ENCODE measurements at regions not wholly inside any gene's neighbourhood (a gene's known extent, or its start where the extent isn't known, plus 50 kb on each side); places are given as distances from the start of the nearest gene placed in this dataset.

GRCh38 chr6:132893772-132894490 lies 79.6 kb downstream of the RPS12 start:
- TF ChIP-seq, protein P1, sequence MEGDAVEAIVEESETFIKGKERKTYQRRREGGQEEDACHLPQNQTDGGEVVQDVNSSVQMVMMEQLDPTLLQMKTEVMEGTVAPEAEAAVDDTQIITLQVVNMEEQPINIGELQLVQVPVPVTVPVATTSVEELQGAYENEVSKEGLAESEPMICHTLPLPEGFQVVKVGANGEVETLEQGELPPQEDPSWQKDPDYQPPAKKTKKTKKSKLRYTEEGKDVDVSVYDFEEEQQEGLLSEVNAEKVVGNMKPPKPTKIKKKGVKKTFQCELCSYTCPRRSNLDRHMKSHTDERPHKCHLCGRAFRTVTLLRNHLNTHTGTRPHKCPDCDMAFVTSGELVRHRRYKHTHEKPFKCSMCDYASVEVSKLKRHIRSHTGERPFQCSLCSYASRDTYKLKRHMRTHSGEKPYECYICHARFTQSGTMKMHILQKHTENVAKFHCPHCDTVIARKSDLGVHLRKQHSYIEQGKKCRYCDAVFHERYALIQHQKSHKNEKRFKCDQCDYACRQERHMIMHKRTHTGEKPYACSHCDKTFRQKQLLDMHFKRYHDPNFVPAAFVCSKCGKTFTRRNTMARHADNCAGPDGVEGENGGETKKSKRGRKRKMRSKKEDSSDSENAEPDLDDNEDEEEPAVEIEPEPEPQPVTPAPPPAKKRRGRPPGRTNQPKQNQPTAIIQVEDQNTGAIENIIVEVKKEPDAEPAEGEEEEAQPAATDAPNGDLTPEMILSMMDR (IDR thresholded peaks at IDR 0.05; ENCODE audit: borderline replicate concordance, insufficient read depth, low read depth, low read length), result no peak
- H3K4me3 ChIP-seq (ENCODE audit: low read depth, low read length), result no peak overlapping the region

- TF ChIP-seq, protein P1 (IDR thresholded peaks at IDR 0.05; ENCODE audit: borderline replicate concordance, insufficient read depth, low read depth, low read length), result no peak
- H3K4me3 ChIP-seq (ENCODE audit: low read depth, low read length), result no peak overlapping the region
Measured at GRCh38 chr6:132898376-132898775, 84.0 kb downstream of the RPS12 start.

DNA sequence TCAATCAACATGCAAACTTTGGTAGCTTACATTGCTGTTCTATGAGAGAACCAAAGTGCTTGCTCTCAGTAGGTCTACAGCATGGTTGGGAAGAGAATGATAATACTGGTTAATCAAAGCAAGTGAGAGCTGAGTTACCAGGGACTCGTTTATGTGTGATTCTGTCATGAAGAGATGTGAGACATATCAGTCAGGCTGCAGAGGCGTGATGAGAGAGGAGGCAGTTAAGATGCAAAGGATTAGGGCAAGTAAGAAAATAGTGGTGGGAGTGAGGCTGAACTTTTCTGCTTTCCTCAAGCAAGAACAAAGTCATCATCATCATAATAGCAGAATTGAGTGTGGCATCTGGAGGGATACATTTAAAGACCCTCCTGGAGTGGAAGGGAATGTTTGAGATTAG lies 86.5 kb downstream of the RPS12 start:
- no peak overlapping the region for H3K4me3 ChIP-seq (ENCODE audit: low read depth, low read length)
- TF ChIP-seq, protein P1 (IDR thresholded peaks at IDR 0.05; ENCODE audit: borderline replicate concordance, insufficient read depth, low read depth, low read length), result no peak

DNA sequence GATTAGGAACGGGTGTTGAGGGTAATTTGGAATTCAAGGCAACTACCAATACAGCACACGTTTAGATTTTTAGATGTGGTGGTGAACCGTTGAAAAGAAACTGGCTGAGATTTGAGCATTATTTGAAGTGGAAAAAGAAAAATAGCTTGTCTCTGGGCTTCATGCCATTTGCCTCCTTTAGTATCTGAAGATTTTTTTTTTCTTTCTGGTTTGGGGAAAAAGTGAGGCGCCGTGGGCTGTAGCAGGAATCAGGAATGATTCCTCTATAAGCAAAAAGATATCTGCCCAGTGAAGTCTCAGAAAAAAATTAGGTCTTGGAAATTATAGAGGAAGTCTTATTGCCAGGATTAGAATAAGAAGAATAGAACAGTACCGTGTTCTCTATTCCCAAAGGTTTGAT lies 88.5 kb downstream of the RPS12 start:
- TF ChIP-seq, protein P1 (IDR thresholded peaks at IDR 0.05; ENCODE audit: borderline replicate concordance, insufficient read depth, low read depth, low read length), result no peak
- H3K4me3 ChIP-seq (ENCODE audit: low read depth, low read length), result no peak overlapping the region

- H3K4me3 ChIP-seq (ENCODE audit: low read depth, low read length), result no peak overlapping the region
- TF ChIP-seq, protein P1 (IDR thresholded peaks at IDR 0.05; ENCODE audit: borderline replicate concordance, insufficient read depth, low read depth, low read length), result no peak
Measured at GRCh38 chr6:132907231-132907630, 92.9 kb downstream of the RPS12 start.

- TF ChIP-seq, protein P1 (IDR thresholded peaks at IDR 0.05; ENCODE audit: borderline replicate concordance, insufficient read depth, low read depth, low read length), result no peak
- H3K4me3 ChIP-seq (ENCODE audit: low read depth, low read length), result no peak overlapping the region
Measured at GRCh38 chr6:132907914-132908313, 93.5 kb downstream of the RPS12 start.

DNA sequence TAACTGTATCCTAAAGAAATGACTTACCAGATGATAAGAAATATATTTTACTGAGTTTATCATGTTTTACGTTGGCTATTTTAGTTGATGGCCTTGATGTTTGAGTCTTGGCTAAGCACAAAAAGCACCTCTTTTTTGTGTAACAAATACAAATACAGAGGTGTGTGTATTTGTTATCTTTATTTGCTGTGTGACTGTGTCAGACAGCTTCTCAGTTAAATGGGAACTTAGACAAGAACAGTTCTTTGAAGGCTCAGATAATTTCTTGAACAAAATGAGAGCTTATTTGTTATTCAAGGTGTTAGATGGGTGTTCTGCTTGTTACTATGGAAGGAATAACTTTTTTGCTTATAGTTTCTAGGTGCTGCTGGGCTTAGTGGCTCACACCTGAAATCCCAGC lies 95.4 kb downstream of the RPS12 start:
- H3K4me3 ChIP-seq (ENCODE audit: low read depth, low read length), result no peak overlapping the region
- TF ChIP-seq, protein P1 (IDR thresholded peaks at IDR 0.05; ENCODE audit: borderline replicate concordance, insufficient read depth, low read depth, low read length), result no peak

Measured in GM12875 (cell line).